HEK293 (cell line): ENCODE measurements at regions not wholly inside any gene's neighbourhood (a gene's known extent, or its start where the extent isn't known, plus 50 kb on each side); places are given as distances from the start of the nearest gene placed in this dataset.

ENCODE experiments used
- CTCF ChIA-PET: fragments of 350-600 bp; formaldehyde crosslinking; extraction: SDS; loops from one replicate; lab custom pipeline; 2021; ENCODE audit warnings: antibody characterized with exemption; lab: Yijun Ruan, JAX
- POLR2A ChIA-PET: fragments of 300-600 bp; formaldehyde crosslinking; extraction: SDS; loops from one replicate; lab custom pipeline; 2020; ENCODE audit warnings: antibody characterized with exemption, inconsistent platforms; lab: Yijun Ruan, JAX
- H3K27ac ChIP-seq: fragments of 200-500 bp; sonication (Bioruptor generic); 2 replicates; pipeline ENCODE4 v1.5.1; 2014; ENCODE audit warnings: low read depth, low read length, control low read depth, inconsistent platforms; ENCODE audit errors: extremely low read depth
- H3K36me3 ChIP-seq, 2 experiments: fragments of 200-500 bp in 1 of 2; sonication (Bioruptor generic) in 1 of 2; 1 replicate in 1 of 2; 2 replicates in 1 of 2; pipeline ENCODE4 v1.5.1; 2014 to 2017; ENCODE audit warnings: inconsistent platforms in 2 of 2, low read length in 2 of 2; ENCODE audit not compliant: control insufficient read depth in 2 of 2, insufficient read depth in 1 of 2
- H3K4me1 ChIP-seq: fragments of 200-500 bp; sonication (Bioruptor generic); 2 replicates; pipeline ENCODE4 v1.5.1; 2014; ENCODE audit warnings: mild to moderate bottlenecking, low read length, inconsistent platforms; ENCODE audit not compliant: control insufficient read depth, insufficient read depth
- H3K4me3 ChIP-seq: 2 replicates; pipeline ENCODE4 v1.5.1; 2011; ENCODE audit warnings: low read depth, mild to moderate bottlenecking, control low read depth, low read length, moderate library complexity
- H3K9me3 ChIP-seq: fragments of 200-500 bp; sonication (Bioruptor generic); 2 replicates; pipeline ENCODE4 v1.5.1; 2014; ENCODE audit warnings: low read depth, low read length, inconsistent platforms; ENCODE audit not compliant: control insufficient read depth, insufficient read depth
- IKZF3 ChIP-seq: fragments of 450-650 bp; IDR thresholded peaks from 2 replicates; pipeline ENCODE4 v1.5.0; 2018; ENCODE audit warnings: missing biosample characterization, mild to moderate bottlenecking, missing genetic modification characterization, moderate library complexity
- ZBTB26 ChIP-seq: fragments of 450-650 bp; formaldehyde crosslinking; optimal IDR thresholded peaks from 2 replicates; pipeline ENCODE3; 2016; ENCODE audit warnings: missing biosample characterization, mild to moderate bottlenecking, missing genetic modification characterization
- ZBTB8A ChIP-seq: fragments of 450-650 bp; formaldehyde crosslinking; IDR thresholded peaks from 2 replicates; pipeline ENCODE4 v1.5.1; 2016; ENCODE audit warnings: missing biosample characterization, missing genetic modification characterization
- ZFP69B ChIP-seq: fragments of 450-650 bp; formaldehyde crosslinking; IDR thresholded peaks from 2 replicates; pipeline ENCODE4 v1.5.1; 2016; ENCODE audit warnings: missing biosample characterization, missing genetic modification characterization
- ZNF174 ChIP-seq: fragments of 450-650 bp; formaldehyde crosslinking; IDR thresholded peaks from 2 replicates; pipeline ENCODE4 v1.5.0; 2017; ENCODE audit warnings: missing biosample characterization, mild to moderate bottlenecking, missing genetic modification characterization
- ZNF18 ChIP-seq: fragments of 450-650 bp; formaldehyde crosslinking; IDR thresholded peaks from 2 replicates; pipeline ENCODE4 v1.5.1; 2016; ENCODE audit warnings: missing biosample characterization, missing genetic modification characterization
- ZNF184 ChIP-seq: fragments of 450-650 bp; IDR thresholded peaks from 2 replicates; pipeline ENCODE4 v1.5.1; 2018; ENCODE audit warnings: missing biosample characterization, mild to moderate bottlenecking, missing genetic modification characterization
- ZNF202 ChIP-seq: fragments of 450-650 bp; formaldehyde crosslinking; IDR thresholded peaks from 2 replicates; pipeline ENCODE4 v1.5.1; 2016; ENCODE audit warnings: missing biosample characterization, missing genetic modification characterization, borderline replicate concordance
- ZNF266 ChIP-seq: fragments of 450-650 bp; formaldehyde crosslinking; IDR thresholded peaks from 2 replicates; pipeline ENCODE4 v1.5.1; 2016; ENCODE audit warnings: missing biosample characterization, missing genetic modification characterization, low read depth
- ZNF292 ChIP-seq: fragments of 450-650 bp; formaldehyde crosslinking; IDR thresholded peaks from 2 replicates; pipeline ENCODE4 v1.5.1; 2016; ENCODE audit warnings: low read depth, missing biosample characterization, missing genetic modification characterization, borderline replicate concordance
- ZNF341 ChIP-seq: fragments of 450-650 bp; formaldehyde crosslinking; IDR thresholded peaks from 2 replicates; pipeline ENCODE4; 2016; ENCODE audit warnings: low read depth, missing biosample characterization, missing genetic modification characterization
- ZNF37A ChIP-seq: fragments of 450-650 bp; IDR thresholded peaks from 2 replicates; pipeline ENCODE4 v1.5.1; 2018; ENCODE audit warnings: missing biosample characterization, missing genetic modification characterization
- ZNF544 ChIP-seq: fragments of 450-650 bp; formaldehyde crosslinking; IDR thresholded peaks from 2 replicates; pipeline ENCODE4 v1.5.0; 2017; ENCODE audit warnings: missing biosample characterization, missing genetic modification characterization
- ZNF555 ChIP-seq: fragments of 450-650 bp; formaldehyde crosslinking; conservative IDR thresholded peaks from 2 replicates; pipeline ENCODE4 v1.5.1; 2017; ENCODE audit warnings: missing biosample characterization, mild to moderate bottlenecking, missing genetic modification characterization, inconsistent platforms
- ZNF585B ChIP-seq: fragments of 450-650 bp; formaldehyde crosslinking; IDR thresholded peaks from 2 replicates; pipeline ENCODE4 v1.5.1; 2016; ENCODE audit warnings: missing biosample characterization, missing genetic modification characterization
- ZNF621 ChIP-seq: fragments of 450-650 bp; formaldehyde crosslinking; IDR thresholded peaks from 2 replicates; pipeline ENCODE4 v1.5.1; 2017; ENCODE audit warnings: missing biosample characterization, missing genetic modification characterization
- ZNF623 ChIP-seq: fragments of 450-650 bp; formaldehyde crosslinking; IDR thresholded peaks from 2 replicates; pipeline ENCODE4 v1.5.1; 2016; ENCODE audit warnings: missing biosample characterization, missing genetic modification characterization
- ZSCAN16 ChIP-seq: fragments of 450-650 bp; formaldehyde crosslinking; IDR thresholded peaks from 2 replicates; pipeline ENCODE4 v1.5.1; 2016; ENCODE audit warnings: missing biosample characterization, missing genetic modification characterization
- ZSCAN18 ChIP-seq: fragments of 450-650 bp; formaldehyde crosslinking; IDR thresholded peaks from 2 replicates; pipeline ENCODE4 v1.5.1; 2016; ENCODE audit warnings: missing biosample characterization, missing genetic modification characterization
- ZSCAN4 ChIP-seq: fragments of 450-650 bp; formaldehyde crosslinking; IDR thresholded peaks from 2 replicates; pipeline ENCODE4 v1.5.1; 2017; ENCODE audit warnings: missing biosample characterization, missing genetic modification characterization

- POLR2A ChIA-PET, result no interaction called here
- Histone ChIP-seq H3K9me3 (no peaks in the 10 kb centered on the region), H3K27ac (no peak overlapping the region), H3K4me1 (no peaks in the 10 kb centered on the region), H3K36me3 (no peaks in the 10 kb centered on the region)
- TF ChIP-seq ZNF292 (no peak), ZFP69B (tag by site-specific recombination) (no peak)
- TF ChIP-seq, all 188 proteins: peak for 0
- CTCF ChIA-PET, result no interaction called here
- no peak overlapping the region for H3K4me3 ChIP-seq
Measured at GRCh38 chr5:113776168-113776567, 262.7 kb downstream of the YTHDC2 start.

GRCh38 chr5:113776832-113777525 lies 263.5 kb downstream of the YTHDC2 start:
- Histone ChIP-seq H3K27ac (no peak overlapping the region), H3K4me1 (no peaks in the 10 kb centered on the region), H3K4me3 (no peak overlapping the region), H3K9me3 (no peaks in the 10 kb centered on the region), H3K36me3 (no peaks in the 10 kb centered on the region)
- POLR2A ChIA-PET, result no interaction called here
- CTCF ChIA-PET, result no interaction called here
- TF ChIP-seq IKZF3 (tag by site-specific recombination) (no peak), ZNF266 (tag by site-specific recombination) (no peak), ZNF341 (tag by site-specific recombination) (no peak), ZNF585B (no peak), ZNF202 (tag by site-specific recombination) (no peak), ZSCAN18 (tag by site-specific recombination) (no peak), ZBTB26 (no peak), ZNF621 (tag by site-specific recombination) (no peak), ZNF555 (tag by site-specific recombination) (no peak), ZNF18 (tag by site-specific recombination) (no peak), ZSCAN16 (no peak)

GRCh38 chr5:113778147-113778546 lies 264.7 kb downstream of the YTHDC2 start:
- H3K27ac ChIP-seq, result no peak overlapping the region
- TF ChIP-seq ZNF623 (tag by site-specific recombination), result no peak
- TF ChIP-seq ZNF184 (tag by site-specific recombination), result no peak
- no peak for TF ChIP-seq ZNF544 (tag by site-specific recombination)
- TF ChIP-seq ZNF37A (tag by site-specific recombination), result no peak
- no peak for TF ChIP-seq ZNF174
- TF ChIP-seq ZBTB8A, result no peak
- TF ChIP-seq ZSCAN4 (tag by site-specific recombination), result no peak
- CTCF ChIA-PET, result no interaction called here
- POLR2A ChIA-PET, result no interaction called here
- H3K36me3 ChIP-seq, result no peaks in the 10 kb centered on the region
- H3K4me1 ChIP-seq, result no peaks in the 10 kb centered on the region
- H3K9me3 ChIP-seq, result no peaks in the 10 kb centered on the region
- H3K4me3 ChIP-seq, result no peak overlapping the region
